ENCODE measurements at regions not wholly inside any gene's neighbourhood (a gene's known extent, or its start where the extent isn't known, plus 50 kb on each side); places are given as distances from the start of the nearest gene placed in this dataset.
"Not testable (repeated sequence)": the region's sequence is repeated elsewhere in the genome, so short reads cannot be mapped to it uniquely, and the experiment has no call there.

DNA sequence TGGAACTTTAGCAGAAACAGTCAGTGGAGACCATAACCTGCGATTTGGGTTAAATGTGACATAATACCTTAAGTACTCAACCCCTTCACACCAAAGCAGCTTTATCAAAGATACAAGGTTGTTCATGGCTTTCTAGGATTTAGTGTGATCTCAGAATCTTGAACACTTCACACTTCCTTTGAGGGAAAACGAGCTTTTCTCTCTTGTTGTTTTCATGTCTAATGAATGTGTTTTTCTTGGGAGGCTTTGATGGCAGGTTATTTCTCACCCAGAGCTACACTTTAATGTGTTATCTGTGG lies 437.0 kb downstream of the TMEM232 start:
- Histone ChIP-seq H3K27me3 (no peaks in the 10 kb centered on the region), H3K4me3 (no peak overlapping the region), H3K9ac (no peak overlapping the region), H3K4me1 (peaks cover 13% of the 10 kb centered on the region), H3K4me2 (peak overlapping the region; percentile 36; the same call in 1 of the 2 replicates), H3K9me3 (peaks cover 10% of the 10 kb centered on the region), H3K27ac (no peak overlapping the region), H3K36me3 (no peaks in the 10 kb centered on the region), H4K20me1 (no peaks in the 10 kb centered on the region)
- no peak for TF ChIP-seq Cebpa-rat (IDR thresholded peaks at IDR 0.05)

DNA sequence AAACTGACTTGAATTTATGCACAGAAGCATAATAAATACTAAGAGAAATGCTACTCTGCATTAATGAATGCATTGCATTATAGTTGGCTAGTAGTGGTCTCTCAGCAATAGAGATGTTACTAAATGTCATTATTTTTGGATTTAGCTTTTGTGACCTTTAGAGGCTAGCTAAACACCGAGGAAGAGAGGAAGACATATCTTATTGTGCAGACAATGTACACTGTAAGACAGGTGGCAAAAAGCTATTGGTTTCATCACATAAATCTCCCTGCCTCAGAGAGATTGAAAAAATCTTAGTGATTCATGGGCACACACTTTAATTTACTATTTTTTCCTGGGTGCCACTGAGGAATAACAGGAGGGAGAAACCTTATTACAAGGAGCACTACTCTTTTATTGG lies 435.9 kb downstream of the TMEM232 start:
- Histone ChIP-seq H3K4me3 (no peak overlapping the region), H3K27me3 (no peaks in the 10 kb centered on the region), H3K4me1 (peaks cover 13% of the 10 kb centered on the region), H3K27ac (no peak overlapping the region), H3K9me3 (peaks cover 8% of the 10 kb centered on the region), H3K4me2 (no peak overlapping the region), H4K20me1 (no peaks in the 10 kb centered on the region), H3K9ac (no peak overlapping the region), H3K36me3 (no peaks in the 10 kb centered on the region)
- TF ChIP-seq Cebpa-rat (IDR thresholded peaks at IDR 0.05) = no peak

GRCh38 chr5:110294281-110294680 lies 432.2 kb downstream of the TMEM232 start:
- TF ChIP-seq Cebpa-rat (IDR thresholded peaks at IDR 0.05) = no peak
- Histone ChIP-seq H3K4me1 (peaks cover 3% of the 10 kb centered on the region; the same call in 1 of the 2 replicates), H3K27ac (no peak overlapping the region), H4K20me1 (no peaks in the 10 kb centered on the region), H3K9me3 (no peaks in the 10 kb centered on the region), H3K4me3 (no peak overlapping the region), H3K9ac (no peak overlapping the region), H3K4me2 (no peak overlapping the region), H3K36me3 (no peaks in the 10 kb centered on the region), H3K27me3 (no peaks in the 10 kb centered on the region)

DNA sequence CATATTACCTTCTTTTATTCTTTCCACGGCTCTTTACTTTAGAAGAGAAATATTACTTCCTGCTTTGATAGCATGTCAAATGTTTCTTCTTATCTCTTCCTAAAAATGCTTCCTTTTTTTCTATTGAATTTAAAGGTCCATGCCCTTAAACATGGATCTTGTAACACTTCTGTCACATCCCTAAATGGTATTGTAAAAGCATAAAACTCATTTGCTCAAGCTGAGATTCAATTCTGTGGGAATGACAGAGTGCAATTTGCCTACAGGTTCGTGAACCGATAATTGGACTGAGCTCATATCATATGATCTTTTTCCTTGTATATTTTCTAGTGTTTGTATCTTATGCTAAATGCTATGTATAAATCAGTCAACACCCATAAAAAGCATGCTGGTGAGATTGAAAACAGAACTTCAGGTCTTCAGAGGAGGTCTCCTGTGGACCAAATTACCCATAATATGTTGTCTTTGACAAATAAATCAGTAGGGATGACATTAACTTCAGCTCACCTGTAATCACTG lies 429.3 kb downstream of the TMEM232 start:
- peaks cover 7% of the 10 kb centered on the region; the same call in 1 of the 2 replicates for H3K9me3 ChIP-seq
- no peaks in the 10 kb centered on the region for H4K20me1 ChIP-seq
- H3K4me3 ChIP-seq = no peak overlapping the region
- H3K27ac ChIP-seq = no peak overlapping the region
- TF ChIP-seq Cebpa-rat (IDR thresholded peaks at IDR 0.05) = no peak
- no peaks in the 10 kb centered on the region for H3K4me1 ChIP-seq
- no peaks in the 10 kb centered on the region for H3K36me3 ChIP-seq
- H3K4me2 ChIP-seq = no peak overlapping the region
- H3K27me3 ChIP-seq = no peaks in the 10 kb centered on the region
- no peak overlapping the region for H3K9ac ChIP-seq

DNA sequence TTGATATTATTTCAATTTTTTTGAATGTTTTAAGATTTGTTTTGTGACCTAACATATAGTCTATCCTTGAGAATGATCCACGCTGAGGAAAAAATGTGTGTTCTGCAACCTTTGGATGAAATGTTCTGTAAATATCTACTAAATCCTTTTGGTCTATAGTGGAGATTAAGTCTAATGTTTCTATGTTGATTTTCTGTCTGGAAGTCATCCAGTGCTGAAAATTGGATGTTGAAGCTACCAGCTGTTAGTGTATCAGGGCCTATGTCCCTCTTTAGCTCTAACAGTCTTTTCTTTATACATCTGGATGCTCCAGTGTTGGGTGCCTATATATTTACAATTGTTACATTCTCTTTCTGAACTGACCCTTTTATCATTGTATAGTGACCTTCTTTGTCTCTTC lies 422.3 kb downstream of the TMEM232 start:
- Histone ChIP-seq H3K36me3 (no peaks in the 10 kb centered on the region), H3K9me3 (peaks cover 7% of the 10 kb centered on the region; the same call in 1 of the 2 replicates), H3K27me3 (no peaks in the 10 kb centered on the region), H3K9ac (no peak overlapping the region), H3K27ac (no peak overlapping the region), H3K4me2 (no peak overlapping the region), H3K4me3 (no peak overlapping the region), H3K4me1 (no peaks in the 10 kb centered on the region), H4K20me1 (no peaks in the 10 kb centered on the region)
- TF ChIP-seq Cebpa-rat (IDR thresholded peaks at IDR 0.05) = no peak

- Histone ChIP-seq H3K4me2 (no peak overlapping the region), H3K9me3 (peaks cover 5% of the 10 kb centered on the region; the same call in 1 of the 2 replicates), H3K27ac (no peak overlapping the region), H3K4me1 (no peaks in the 10 kb centered on the region), H3K9ac (no peak overlapping the region), H4K20me1 (no peaks in the 10 kb centered on the region), H3K27me3 (no peaks in the 10 kb centered on the region), H3K36me3 (no peaks in the 10 kb centered on the region), H3K4me3 (no peak overlapping the region)
- no peak for TF ChIP-seq Cebpa-rat (IDR thresholded peaks at IDR 0.05)
Measured at GRCh38 chr5:110306650-110307049, 419.8 kb downstream of the TMEM232 start.

- H3K36me3 ChIP-seq = no peaks in the 10 kb centered on the region
- H4K20me1 ChIP-seq = no peaks in the 10 kb centered on the region
- H3K27ac ChIP-seq = no peak overlapping the region
- H3K9me3 ChIP-seq = no peaks in the 10 kb centered on the region
- no peak overlapping the region for H3K4me3 ChIP-seq
- H3K9ac ChIP-seq = no peak overlapping the region
- no peak overlapping the region for H3K4me2 ChIP-seq
- H3K27me3 ChIP-seq = no peaks in the 10 kb centered on the region
- no peak for TF ChIP-seq Cebpa-rat (IDR thresholded peaks at IDR 0.05)
- no peaks in the 10 kb centered on the region for H3K4me1 ChIP-seq
Measured at GRCh38 chr5:110309222-110309621, 417.2 kb downstream of the TMEM232 start.

DNA sequence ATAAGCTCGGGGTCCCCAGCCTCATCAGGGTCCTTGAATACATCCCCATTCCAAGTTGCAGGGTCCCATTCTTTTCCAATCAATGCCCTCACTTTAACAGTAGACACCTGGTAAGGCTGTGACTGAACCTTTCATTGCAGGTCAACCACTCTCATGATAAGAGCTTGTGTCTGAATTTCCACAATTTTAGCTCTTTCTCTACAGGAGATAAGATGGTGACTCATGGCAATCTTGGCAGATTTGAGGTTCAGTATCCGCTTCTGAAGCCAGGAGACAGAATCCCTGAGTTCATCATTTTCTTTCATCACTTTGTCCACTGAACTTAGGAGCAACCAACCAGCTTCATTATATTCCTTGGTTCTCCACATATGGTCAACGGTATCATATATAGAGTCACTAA lies 409.9 kb downstream of the TMEM232 start:
- H3K36me3 ChIP-seq, H3K4me3 ChIP-seq, H4K20me1 ChIP-seq, H3K27ac ChIP-seq, H3K4me1 ChIP-seq, H3K27me3 ChIP-seq, H3K9me3 ChIP-seq, H3K9ac ChIP-seq, H3K4me2 ChIP-seq: not testable (repeated sequence)

GRCh38 chr5:110321117-110321516 lies 405.4 kb downstream of the TMEM232 start:
- H3K4me3 ChIP-seq = no peak overlapping the region
- H3K4me2 ChIP-seq = no peak overlapping the region
- no peaks in the 10 kb centered on the region for H4K20me1 ChIP-seq
- no peak overlapping the region for H3K9ac ChIP-seq
- H3K9me3 ChIP-seq = no peaks in the 10 kb centered on the region
- no peaks in the 10 kb centered on the region for H3K36me3 ChIP-seq
- H3K27me3 ChIP-seq = no peaks in the 10 kb centered on the region
- no peak for TF ChIP-seq Cebpa-rat (IDR thresholded peaks at IDR 0.05)
- H3K4me1 ChIP-seq = no peaks in the 10 kb centered on the region
- H3K27ac ChIP-seq = no peak overlapping the region

- Histone ChIP-seq H3K4me1 (no peaks in the 10 kb centered on the region), H3K27ac (no peak overlapping the region), H3K4me2 (no peak overlapping the region), H3K36me3 (no peaks in the 10 kb centered on the region), H4K20me1 (no peaks in the 10 kb centered on the region), H3K4me3 (no peak overlapping the region), H3K9me3 (no peaks in the 10 kb centered on the region), H3K27me3 (no peaks in the 10 kb centered on the region), H3K9ac (no peak overlapping the region)
- TF ChIP-seq Cebpa-rat (IDR thresholded peaks at IDR 0.05) = no peak
Measured at GRCh38 chr5:110323357-110323756, 403.1 kb downstream of the TMEM232 start.

DNA sequence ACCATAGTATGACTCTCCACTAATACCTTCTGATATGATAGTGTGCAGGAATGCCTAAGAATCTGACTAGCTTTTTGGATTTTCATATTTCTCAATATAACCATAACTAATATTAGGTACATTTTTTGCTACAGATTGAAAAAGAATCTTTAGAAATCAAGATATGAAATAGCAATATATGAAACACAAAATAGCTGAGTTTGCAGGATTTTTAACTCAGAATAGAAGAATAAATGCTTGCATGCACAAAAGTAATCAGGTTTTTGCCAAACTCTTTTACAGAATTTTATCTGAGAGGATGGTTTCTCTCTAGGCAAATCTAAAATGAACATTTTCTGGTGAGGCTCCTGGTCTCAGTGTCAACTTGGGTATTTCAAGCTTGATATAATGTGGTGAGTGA lies 402.6 kb downstream of the TMEM232 start:
- Histone ChIP-seq H3K27me3 (no peaks in the 10 kb centered on the region), H3K36me3 (no peaks in the 10 kb centered on the region)
- no peak for TF ChIP-seq Cebpa-rat (IDR thresholded peaks at IDR 0.05)

More for the DNA sequence above, 402.6 kb downstream of the TMEM232 start:
- Histone ChIP-seq H3K4me1 (no peaks in the 10 kb centered on the region), H4K20me1 (no peaks in the 10 kb centered on the region), H3K4me3 (no peak overlapping the region), H3K9ac (no peak overlapping the region), H3K9me3 (no peaks in the 10 kb centered on the region), H3K27ac (no peak overlapping the region), H3K4me2 (no peak overlapping the region)
